Neuron (in vitro differentiated cells): ENCODE measurements at regions not wholly inside any gene's neighbourhood (a gene's known extent, or its start where the extent isn't known, plus 50 kb on each side); places are given as distances from the start of the nearest gene placed in this dataset.
"Not testable (repeated sequence)": the region's sequence is repeated elsewhere in the genome, so short reads cannot be mapped to it uniquely, and the experiment has no call there.

Source experiments
- H2AFZ ChIP-seq: one replicate; pipeline ENCODE4 v1.6.1; 2013; ENCODE audit warnings: low read depth, mild to moderate bottlenecking, inconsistent platforms, low read length, moderate library complexity
- H3K27me3 ChIP-seq: one replicate; pipeline ENCODE4 v1.6.1; 2013; ENCODE audit warnings: low read length; ENCODE audit not compliant: insufficient read depth
- H3K36me3 ChIP-seq: one replicate; pipeline ENCODE4 v1.6.1; 2013; ENCODE audit warnings: low read length; ENCODE audit not compliant: insufficient read depth
- H3K4me1 ChIP-seq: one replicate; pipeline ENCODE4 v1.6.1; 2013; ENCODE audit warnings: low read length; ENCODE audit not compliant: insufficient read depth
- H3K4me3 ChIP-seq: 2 replicates; pipeline ENCODE4 v1.5.1; 2013; ENCODE audit warnings: mild to moderate bottlenecking, low read length, moderate library complexity
- H3K9me3 ChIP-seq: one replicate; pipeline ENCODE4 v1.6.1; 2013; ENCODE audit warnings: low read length

GRCh38 chr21:15617964-15618363 lies 111.8 kb upstream of the USP25 start:
- Histone ChIP-seq H3K4me3 (no peak overlapping the region), H3K27me3 (no peaks in the 10 kb centered on the region), H3K9me3 (no peaks in the 10 kb centered on the region), H2AFZ (no peak overlapping the region), H3K4me1 (peaks cover 8% of the 10 kb centered on the region), H3K36me3 (no peaks in the 10 kb centered on the region)

DNA sequence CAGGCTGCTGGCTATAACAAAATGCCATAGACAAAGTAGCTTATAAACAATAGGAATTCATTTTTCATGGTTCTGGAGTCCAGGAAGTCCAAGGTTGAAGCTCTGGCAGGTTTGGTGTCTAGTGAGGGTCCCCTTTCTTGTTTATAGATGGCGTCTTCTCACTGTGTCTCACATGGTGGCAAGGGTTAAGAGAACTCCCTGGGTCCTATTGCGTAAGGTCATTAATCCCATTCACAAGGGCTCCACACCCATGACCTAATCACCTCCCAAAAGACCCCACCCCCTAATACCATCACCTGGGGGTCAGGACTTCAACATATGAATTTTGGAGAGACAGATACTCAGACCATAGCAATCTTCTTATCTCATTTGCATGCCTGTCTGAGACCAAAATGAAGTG lies 108.9 kb upstream of the USP25 start:
- no peaks in the 10 kb centered on the region for H3K27me3 ChIP-seq
- H3K4me1 ChIP-seq, result peaks cover 8% of the 10 kb centered on the region
- H3K9me3 ChIP-seq, result no peaks in the 10 kb centered on the region
- no peak overlapping the region for H2AFZ ChIP-seq
- no peak overlapping the region for H3K4me3 ChIP-seq
- no peaks in the 10 kb centered on the region for H3K36me3 ChIP-seq

DNA sequence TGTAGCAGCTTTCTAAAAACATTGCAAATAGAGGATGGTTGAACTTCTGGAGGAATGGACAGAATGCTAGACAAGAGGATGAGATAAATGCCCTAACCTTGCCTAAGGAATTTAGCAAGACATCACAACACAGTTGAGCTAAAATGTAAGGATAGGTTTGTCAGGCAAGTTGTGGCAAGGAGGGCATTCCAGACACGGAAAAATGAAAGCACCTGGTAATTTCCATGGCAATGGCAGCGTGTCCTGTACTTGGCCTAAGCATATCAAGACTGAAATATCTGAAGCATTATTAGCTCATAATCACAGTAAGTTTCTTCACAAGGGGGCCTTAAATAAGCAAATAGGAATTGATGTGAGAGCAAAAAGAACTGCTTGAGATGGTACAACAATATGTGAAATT lies 105.1 kb upstream of the USP25 start:
- Histone ChIP-seq H3K27me3 (no peaks in the 10 kb centered on the region), H2AFZ (no peak overlapping the region), H3K36me3 (no peaks in the 10 kb centered on the region), H3K4me3 (no peak overlapping the region), H3K4me1 (no peaks in the 10 kb centered on the region), H3K9me3 (no peaks in the 10 kb centered on the region)

GRCh38 chr21:15625363-15625762 lies 104.4 kb upstream of the USP25 start:
- Histone ChIP-seq H3K36me3 (no peaks in the 10 kb centered on the region), H3K9me3 (no peaks in the 10 kb centered on the region), H3K4me1 (no peaks in the 10 kb centered on the region), H2AFZ (no peak overlapping the region), H3K4me3 (no peak overlapping the region), H3K27me3 (no peaks in the 10 kb centered on the region)

DNA sequence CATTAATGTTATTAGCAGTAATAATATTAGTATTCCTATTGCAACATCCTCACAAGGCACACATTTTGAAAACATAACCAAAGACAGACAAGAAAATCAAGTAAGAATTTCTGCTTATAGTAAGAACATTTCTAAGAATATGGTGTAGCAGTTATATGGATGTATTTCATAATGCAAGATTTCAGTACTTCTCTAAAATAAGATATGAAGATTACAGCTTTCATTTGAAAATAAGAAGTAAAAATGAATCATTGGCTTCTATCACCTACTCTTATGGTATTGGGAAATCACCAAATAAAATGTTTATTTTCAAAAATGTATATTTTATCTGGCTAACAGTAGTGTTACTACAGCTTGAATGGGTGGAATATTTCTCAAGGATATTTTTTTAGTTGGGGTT lies 103.8 kb upstream of the USP25 start:
- Histone ChIP-seq H3K4me3 (no peak overlapping the region), H3K27me3 (no peaks in the 10 kb centered on the region), H3K9me3 (no peaks in the 10 kb centered on the region), H2AFZ (no peak overlapping the region), H3K4me1 (no peaks in the 10 kb centered on the region), H3K36me3 (no peaks in the 10 kb centered on the region)

DNA sequence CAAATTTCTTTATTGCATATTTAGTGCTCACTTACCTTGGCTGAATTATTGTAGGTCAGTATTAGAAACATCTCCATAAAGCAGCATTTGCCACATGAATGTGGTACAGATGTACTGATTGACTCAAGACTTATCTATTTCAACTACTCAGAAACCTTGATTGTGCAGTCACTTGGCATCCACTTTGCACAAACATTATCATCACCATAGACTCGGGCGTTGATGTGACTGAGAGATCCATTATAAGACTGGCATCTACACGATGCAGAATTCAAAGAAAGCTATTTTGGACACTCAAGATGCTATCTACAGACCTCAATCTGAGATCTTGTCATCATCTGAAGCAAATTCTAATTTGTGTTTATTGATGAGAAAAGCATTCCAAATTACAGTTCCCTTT lies 102.8 kb upstream of the USP25 start:
- H3K27me3 ChIP-seq, result no peaks in the 10 kb centered on the region

GRCh38 chr21:15627823-15628222 lies 102.0 kb upstream of the USP25 start:
- no peak overlapping the region for H2AFZ ChIP-seq
- H3K9me3 ChIP-seq, result no peaks in the 10 kb centered on the region
- H3K4me1 ChIP-seq, result no peaks in the 10 kb centered on the region
- no peak overlapping the region for H3K4me3 ChIP-seq
- no peaks in the 10 kb centered on the region for H3K36me3 ChIP-seq
- H3K27me3 ChIP-seq, result no peaks in the 10 kb centered on the region

More for the DNA sequence above, 102.8 kb upstream of the USP25 start:
- H3K9me3 ChIP-seq, result no peaks in the 10 kb centered on the region
- no peak overlapping the region for H2AFZ ChIP-seq
- no peaks in the 10 kb centered on the region for H3K36me3 ChIP-seq
- no peaks in the 10 kb centered on the region for H3K4me1 ChIP-seq
- no peak overlapping the region for H3K4me3 ChIP-seq

DNA sequence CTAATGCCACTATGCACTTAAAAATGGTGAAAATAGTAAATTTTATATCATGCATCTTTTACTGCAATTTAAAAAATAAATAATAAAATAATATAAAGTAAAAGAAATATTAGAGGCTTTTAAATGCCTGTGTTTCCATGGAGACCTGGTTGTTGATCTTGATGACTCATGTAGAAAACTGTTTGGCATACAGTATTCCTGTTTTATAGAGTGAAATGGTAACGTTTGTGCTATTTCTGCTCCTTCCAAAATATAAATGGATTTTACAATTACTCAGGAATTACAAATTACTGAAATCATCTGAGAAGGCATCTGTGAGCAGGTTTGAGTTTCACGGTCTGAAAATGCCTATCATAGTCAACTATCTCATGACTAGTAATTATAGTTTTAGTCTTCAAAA lies 98.4 kb upstream of the USP25 start:
- Histone ChIP-seq H3K4me3 (no peak overlapping the region), H3K4me1 (no peaks in the 10 kb centered on the region), H3K9me3 (no peaks in the 10 kb centered on the region), H3K36me3 (no peaks in the 10 kb centered on the region), H3K27me3 (no peaks in the 10 kb centered on the region), H2AFZ (no peak overlapping the region)

DNA sequence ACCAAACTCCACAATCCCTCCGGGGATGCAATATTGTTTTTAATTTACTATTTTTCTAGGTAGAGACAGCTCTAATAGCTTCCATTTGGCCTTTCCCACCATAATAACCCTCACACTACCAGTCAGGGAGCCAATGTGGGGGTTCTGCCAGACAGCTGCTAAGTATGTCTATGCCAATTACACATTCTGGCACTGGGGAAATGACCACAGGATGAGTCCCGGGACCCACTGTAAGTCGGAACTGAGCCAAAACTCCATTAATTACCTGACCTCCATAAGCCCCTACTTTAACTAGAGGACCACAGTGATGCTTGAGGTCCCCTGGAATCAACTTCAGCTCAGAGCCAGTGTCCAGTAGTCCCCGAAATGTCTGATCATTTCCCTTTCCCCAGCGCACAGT lies 95.2 kb upstream of the USP25 start:
- not testable (repeated sequence) for H3K27me3 ChIP-seq, H3K36me3 ChIP-seq, H3K4me1 ChIP-seq, H3K4me3 ChIP-seq, H3K9me3 ChIP-seq, H2AFZ ChIP-seq

- H3K36me3 ChIP-seq, result no peaks in the 10 kb centered on the region
- H3K4me1 ChIP-seq, result no peaks in the 10 kb centered on the region
- H3K4me3 ChIP-seq, result no peak overlapping the region
- no peak overlapping the region for H2AFZ ChIP-seq
- H3K27me3 ChIP-seq, result no peaks in the 10 kb centered on the region
- no peaks in the 10 kb centered on the region for H3K9me3 ChIP-seq
Measured at GRCh38 chr21:15638856-15639549, 90.8 kb upstream of the USP25 start.

- not testable (repeated sequence) for H3K9me3 ChIP-seq, H3K4me3 ChIP-seq, H3K36me3 ChIP-seq, H3K4me1 ChIP-seq, H2AFZ ChIP-seq, H3K27me3 ChIP-seq
Measured at GRCh38 chr21:15640113-15640512, 89.7 kb upstream of the USP25 start.

GRCh38 chr21:15644489-15644888 lies 85.3 kb upstream of the USP25 start:
- Histone ChIP-seq H3K4me1 (no peaks in the 10 kb centered on the region), H3K9me3 (no peaks in the 10 kb centered on the region), H3K4me3 (no peak overlapping the region), H3K27me3 (no peaks in the 10 kb centered on the region), H3K36me3 (no peaks in the 10 kb centered on the region), H2AFZ (no peak overlapping the region)

DNA sequence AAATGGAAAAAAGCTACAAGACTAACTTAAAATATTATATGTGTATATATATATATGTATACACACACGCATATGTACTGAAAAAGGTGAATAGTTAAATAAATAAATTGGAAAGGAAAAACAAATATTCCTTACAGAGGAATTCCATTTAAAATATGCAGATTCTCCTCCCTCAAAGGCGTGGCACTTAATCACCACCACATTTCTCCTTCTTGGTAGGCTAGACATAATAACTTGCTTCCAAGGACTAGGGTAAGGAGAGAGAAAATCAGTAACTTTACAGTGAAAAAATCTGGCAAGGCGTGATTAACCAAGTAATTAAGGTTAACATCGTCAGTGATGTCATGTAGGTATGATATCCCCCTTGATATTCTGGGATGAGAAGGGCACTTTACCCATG lies 84.0 kb upstream of the USP25 start:
- no peaks in the 10 kb centered on the region for H3K9me3 ChIP-seq

DNA sequence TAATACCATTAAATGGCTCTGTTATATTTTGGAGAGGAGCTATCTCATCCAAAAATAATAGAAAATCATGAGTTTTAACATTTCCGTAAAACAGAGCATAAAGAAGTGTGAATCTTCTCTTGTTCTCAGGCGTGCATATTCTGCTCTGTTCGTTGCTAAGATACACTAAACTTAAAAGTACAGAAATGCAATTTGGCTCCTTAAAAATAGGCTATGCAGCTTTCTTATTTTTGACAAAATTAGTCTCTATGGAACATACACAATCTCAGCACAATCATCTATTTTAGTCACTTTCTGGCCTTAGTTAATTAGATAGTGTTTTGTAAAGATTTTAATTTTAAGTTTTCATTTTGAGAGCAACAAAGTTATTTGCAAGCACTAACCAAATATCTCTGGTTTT lies 79.0 kb upstream of the USP25 start:
- H2AFZ ChIP-seq, result no peak overlapping the region
- H3K36me3 ChIP-seq, result no peaks in the 10 kb centered on the region
- H3K4me3 ChIP-seq, result no peak overlapping the region
- H3K9me3 ChIP-seq, result no peaks in the 10 kb centered on the region
- H3K27me3 ChIP-seq, result no peaks in the 10 kb centered on the region
- H3K4me1 ChIP-seq, result no peaks in the 10 kb centered on the region

More for the DNA sequence above, 84.0 kb upstream of the USP25 start:
- no peaks in the 10 kb centered on the region for H3K4me1 ChIP-seq
- H2AFZ ChIP-seq, result no peak overlapping the region
- H3K36me3 ChIP-seq, result no peaks in the 10 kb centered on the region
- no peak overlapping the region for H3K4me3 ChIP-seq
- no peaks in the 10 kb centered on the region for H3K27me3 ChIP-seq
